IMR-90 (cell line): ENCODE measurements at regions not wholly inside any gene's neighbourhood (a gene's known extent, or its start where the extent isn't known, plus 50 kb on each side); places are given as distances from the start of the nearest gene placed in this dataset.

Experiments used
- NFE2L2 ChIP-seq: fragments of 150-350 bp; IDR thresholded peaks from 2 replicates; pipeline ENCODE4 v1.6.1; 2016; ENCODE audit warnings: low read depth, mild to moderate bottlenecking, low read length
- POLR2A ChIP-seq: IDR thresholded peaks from 2 replicates; pipeline ENCODE4 v1.6.1; 2012; ENCODE audit warnings: mild to moderate bottlenecking, low read depth, low read length

- TF ChIP-seq NFE2L2 (no peak), POLR2A (no peak)
These were observed 70.1 kb downstream of the LHX9 start for GRCh38 chr1:197987294-197987693.
